ENCODE measurements at regions not wholly inside any gene's neighbourhood (a gene's known extent, or its start where the extent isn't known, plus 50 kb on each side); places are given as distances from the start of the nearest gene placed in this dataset.

- TF ChIP-seq, protein P1, sequence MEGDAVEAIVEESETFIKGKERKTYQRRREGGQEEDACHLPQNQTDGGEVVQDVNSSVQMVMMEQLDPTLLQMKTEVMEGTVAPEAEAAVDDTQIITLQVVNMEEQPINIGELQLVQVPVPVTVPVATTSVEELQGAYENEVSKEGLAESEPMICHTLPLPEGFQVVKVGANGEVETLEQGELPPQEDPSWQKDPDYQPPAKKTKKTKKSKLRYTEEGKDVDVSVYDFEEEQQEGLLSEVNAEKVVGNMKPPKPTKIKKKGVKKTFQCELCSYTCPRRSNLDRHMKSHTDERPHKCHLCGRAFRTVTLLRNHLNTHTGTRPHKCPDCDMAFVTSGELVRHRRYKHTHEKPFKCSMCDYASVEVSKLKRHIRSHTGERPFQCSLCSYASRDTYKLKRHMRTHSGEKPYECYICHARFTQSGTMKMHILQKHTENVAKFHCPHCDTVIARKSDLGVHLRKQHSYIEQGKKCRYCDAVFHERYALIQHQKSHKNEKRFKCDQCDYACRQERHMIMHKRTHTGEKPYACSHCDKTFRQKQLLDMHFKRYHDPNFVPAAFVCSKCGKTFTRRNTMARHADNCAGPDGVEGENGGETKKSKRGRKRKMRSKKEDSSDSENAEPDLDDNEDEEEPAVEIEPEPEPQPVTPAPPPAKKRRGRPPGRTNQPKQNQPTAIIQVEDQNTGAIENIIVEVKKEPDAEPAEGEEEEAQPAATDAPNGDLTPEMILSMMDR (IDR thresholded peaks at IDR 0.05): no peak
- TF ChIP-seq EP300 (IDR thresholded peaks at IDR 0.05) (no peak), POLR2A (IDR thresholded peaks at IDR 0.05) (no peak), POLR2AphosphoS5 (IDR thresholded peaks at IDR 0.05) (no peak)
Measured at GRCh38 chr6:160883560-160883959, 108.0 kb upstream of the MAP3K4 start.
